Thyroid gland (tissue), 4 donors: ENCODE measurements at regions not wholly inside any gene's neighbourhood (a gene's known extent, or its start where the extent isn't known, plus 50 kb on each side); places are given as distances from the start of the nearest gene placed in this dataset.

Source experiments
- POLR2A ChIP-seq, 2 donors: fragments of 450-650 bp; IDR thresholded peaks; one replicate each; pipeline ENCODE4 v1.6.1; 2017; ENCODE audit warnings: antibody characterized with exemption in 2 of 2, mild to moderate bottlenecking in 2 of 2, moderate library complexity in 1 of 2
- TF ChIP-seq, protein P1 (sequence below), 6 experiments: fragments of 200-600 bp in 3 of 6; fragments of 450-650 bp in 3 of 6; sonication (generic) in 3 of 6; IDR thresholded peaks; one replicate each; pipeline ENCODE4 v1.5.1; 2016 to 2019; ENCODE audit warnings: antibody characterized with exemption in 6 of 6, mild to moderate bottlenecking in 2 of 6, inconsistent platforms in 1 of 6, moderate library complexity in 1 of 6

DNA sequence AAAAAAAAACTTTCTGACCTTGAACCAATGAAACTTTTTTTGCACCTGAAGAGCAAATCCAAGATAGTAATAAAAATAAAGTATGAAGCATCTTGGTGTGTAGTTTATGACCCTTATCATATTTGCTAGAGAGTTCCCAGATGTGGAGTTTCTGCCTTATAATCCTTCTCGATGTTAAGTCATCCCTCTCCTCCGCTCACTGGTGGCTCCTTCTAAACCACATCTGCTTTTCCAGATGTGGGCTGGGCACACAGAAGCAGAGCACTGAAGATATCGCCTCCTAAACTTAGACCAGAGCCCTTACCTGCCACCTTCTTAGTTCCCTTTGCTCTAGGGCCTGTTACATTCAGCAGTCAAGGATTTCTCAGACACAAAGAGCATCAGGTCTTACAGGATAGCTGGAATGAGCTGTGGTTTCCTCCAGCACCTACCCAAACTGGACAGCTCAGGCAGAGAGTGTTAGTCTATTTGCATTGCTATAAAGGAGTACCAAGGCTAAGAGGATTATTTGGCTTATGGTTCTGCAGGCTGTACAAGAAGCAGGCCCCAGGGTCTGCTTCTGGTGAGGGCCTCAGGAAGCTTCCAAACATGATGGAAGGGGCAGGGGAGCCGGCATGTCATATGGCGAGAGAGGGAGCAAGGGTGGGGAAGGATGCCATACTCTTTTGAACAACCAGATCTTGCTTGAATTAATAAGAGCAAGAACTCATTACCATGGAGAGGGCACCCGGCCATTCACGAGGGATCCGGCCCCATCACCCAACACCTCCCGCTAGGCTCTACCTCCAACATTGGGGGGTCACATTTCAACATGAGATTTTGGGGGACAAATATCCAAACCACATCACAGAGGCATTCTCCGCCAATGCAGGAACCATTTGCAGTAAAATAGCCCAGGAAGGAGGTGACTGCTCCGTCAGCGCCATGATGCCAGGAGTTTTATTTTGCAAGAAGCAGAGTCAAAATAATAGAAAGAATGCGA, 75.6 kb upstream of the HELT start:
- TF ChIP-seq, protein P1, sequence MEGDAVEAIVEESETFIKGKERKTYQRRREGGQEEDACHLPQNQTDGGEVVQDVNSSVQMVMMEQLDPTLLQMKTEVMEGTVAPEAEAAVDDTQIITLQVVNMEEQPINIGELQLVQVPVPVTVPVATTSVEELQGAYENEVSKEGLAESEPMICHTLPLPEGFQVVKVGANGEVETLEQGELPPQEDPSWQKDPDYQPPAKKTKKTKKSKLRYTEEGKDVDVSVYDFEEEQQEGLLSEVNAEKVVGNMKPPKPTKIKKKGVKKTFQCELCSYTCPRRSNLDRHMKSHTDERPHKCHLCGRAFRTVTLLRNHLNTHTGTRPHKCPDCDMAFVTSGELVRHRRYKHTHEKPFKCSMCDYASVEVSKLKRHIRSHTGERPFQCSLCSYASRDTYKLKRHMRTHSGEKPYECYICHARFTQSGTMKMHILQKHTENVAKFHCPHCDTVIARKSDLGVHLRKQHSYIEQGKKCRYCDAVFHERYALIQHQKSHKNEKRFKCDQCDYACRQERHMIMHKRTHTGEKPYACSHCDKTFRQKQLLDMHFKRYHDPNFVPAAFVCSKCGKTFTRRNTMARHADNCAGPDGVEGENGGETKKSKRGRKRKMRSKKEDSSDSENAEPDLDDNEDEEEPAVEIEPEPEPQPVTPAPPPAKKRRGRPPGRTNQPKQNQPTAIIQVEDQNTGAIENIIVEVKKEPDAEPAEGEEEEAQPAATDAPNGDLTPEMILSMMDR (IDR thresholded peaks at IDR 0.05), result no peak
- no peak for TF ChIP-seq POLR2A (IDR thresholded peaks at IDR 0.05)
